ENCODE measurements at regions not wholly inside any gene's neighbourhood (a gene's known extent, or its start where the extent isn't known, plus 50 kb on each side); places are given as distances from the start of the nearest gene placed in this dataset.

- TF ChIP-seq GABPA (IDR thresholded peaks at IDR 0.05 in 1 of 2, conservative IDR thresholded peaks at IDR 0.05 in 1 of 2) (no peak), RAD21 (IDR thresholded peaks at IDR 0.05) (no peak), CTCF (IDR thresholded peaks at IDR 0.05; ENCODE audit: low read depth, low read length, missing input control) (no peak), ZBTB33 (IDR thresholded peaks at IDR 0.05) (no peak), ATF3 (IDR thresholded peaks at IDR 0.05) (no peak), JUND (IDR thresholded peaks at IDR 0.05) (no peak), FOXA2 (IDR thresholded peaks at IDR 0.05) (no peak), EGR1 (IDR thresholded peaks at IDR 0.05; ENCODE audit: low read depth in 2 of 2) (no peak), NR2F2 (IDR thresholded peaks at IDR 0.05) (no peak), FOXA1 (IDR thresholded peaks at IDR 0.05) (no peak), YY1 (IDR thresholded peaks at IDR 0.05) (no peak)
- TF ChIP-seq, protein P1, sequence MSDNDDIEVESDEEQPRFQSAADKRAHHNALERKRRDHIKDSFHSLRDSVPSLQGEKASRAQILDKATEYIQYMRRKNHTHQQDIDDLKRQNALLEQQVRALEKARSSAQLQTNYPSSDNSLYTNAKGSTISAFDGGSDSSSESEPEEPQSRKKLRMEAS (IDR thresholded peaks at IDR 0.05), result no peak
- TF ChIP-seq, protein P2, sequence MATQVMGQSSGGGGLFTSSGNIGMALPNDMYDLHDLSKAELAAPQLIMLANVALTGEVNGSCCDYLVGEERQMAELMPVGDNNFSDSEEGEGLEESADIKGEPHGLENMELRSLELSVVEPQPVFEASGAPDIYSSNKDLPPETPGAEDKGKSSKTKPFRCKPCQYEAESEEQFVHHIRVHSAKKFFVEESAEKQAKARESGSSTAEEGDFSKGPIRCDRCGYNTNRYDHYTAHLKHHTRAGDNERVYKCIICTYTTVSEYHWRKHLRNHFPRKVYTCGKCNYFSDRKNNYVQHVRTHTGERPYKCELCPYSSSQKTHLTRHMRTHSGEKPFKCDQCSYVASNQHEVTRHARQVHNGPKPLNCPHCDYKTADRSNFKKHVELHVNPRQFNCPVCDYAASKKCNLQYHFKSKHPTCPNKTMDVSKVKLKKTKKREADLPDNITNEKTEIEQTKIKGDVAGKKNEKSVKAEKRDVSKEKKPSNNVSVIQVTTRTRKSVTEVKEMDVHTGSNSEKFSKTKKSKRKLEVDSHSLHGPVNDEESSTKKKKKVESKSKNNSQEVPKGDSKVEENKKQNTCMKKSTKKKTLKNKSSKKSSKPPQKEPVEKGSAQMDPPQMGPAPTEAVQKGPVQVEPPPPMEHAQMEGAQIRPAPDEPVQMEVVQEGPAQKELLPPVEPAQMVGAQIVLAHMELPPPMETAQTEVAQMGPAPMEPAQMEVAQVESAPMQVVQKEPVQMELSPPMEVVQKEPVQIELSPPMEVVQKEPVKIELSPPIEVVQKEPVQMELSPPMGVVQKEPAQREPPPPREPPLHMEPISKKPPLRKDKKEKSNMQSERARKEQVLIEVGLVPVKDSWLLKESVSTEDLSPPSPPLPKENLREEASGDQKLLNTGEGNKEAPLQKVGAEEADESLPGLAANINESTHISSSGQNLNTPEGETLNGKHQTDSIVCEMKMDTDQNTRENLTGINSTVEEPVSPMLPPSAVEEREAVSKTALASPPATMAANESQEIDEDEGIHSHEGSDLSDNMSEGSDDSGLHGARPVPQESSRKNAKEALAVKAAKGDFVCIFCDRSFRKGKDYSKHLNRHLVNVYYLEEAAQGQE (IDR thresholded peaks at IDR 0.05), result no peak
- Histone ChIP-seq H3K9ac (ENCODE audit: low read depth in 1 of 2, low read length in 2 of 2) (no peak overlapping the region), H3K9me3 (ENCODE audit: control insufficient read depth in 4 of 4, low read length in 3 of 4) (peaks cover 0 to 2% (median 0%) of the 10 kb centered on the region in 4 donors), H3K27ac (ENCODE audit: low read depth in 1 of 2, low read length in 2 of 2) (no peak overlapping the region), H3K4me3 (ENCODE audit: low read depth in 1 of 3, low read length in 3 of 3) (no peak overlapping the region), H3K36me3 (ENCODE audit: control insufficient read depth in 4 of 4, insufficient read depth in 3 of 4, low read depth in 1 of 4, low read length in 3 of 4) (no peaks in the 10 kb centered on the region), H3K27me3 (ENCODE audit: control insufficient read depth in 4 of 4, insufficient read depth in 4 of 4, low read length in 3 of 4) (peaks cover 0 to 3% (median 0%) of the 10 kb centered on the region in 4 donors), H3K4me1 (ENCODE audit: control insufficient read depth in 4 of 4, insufficient read depth in 4 of 4, low read length in 3 of 4) (no peaks in the 10 kb centered on the region)
- no peak for DNase-seq (ENCODE audit: low spot score)
- 76% methylated on average over 5 of the region's 5 CpGs for WGBS
These were observed 542.5 kb downstream of the GATA3 start for GRCh38 chr10:8596929-8597472.

DNA sequence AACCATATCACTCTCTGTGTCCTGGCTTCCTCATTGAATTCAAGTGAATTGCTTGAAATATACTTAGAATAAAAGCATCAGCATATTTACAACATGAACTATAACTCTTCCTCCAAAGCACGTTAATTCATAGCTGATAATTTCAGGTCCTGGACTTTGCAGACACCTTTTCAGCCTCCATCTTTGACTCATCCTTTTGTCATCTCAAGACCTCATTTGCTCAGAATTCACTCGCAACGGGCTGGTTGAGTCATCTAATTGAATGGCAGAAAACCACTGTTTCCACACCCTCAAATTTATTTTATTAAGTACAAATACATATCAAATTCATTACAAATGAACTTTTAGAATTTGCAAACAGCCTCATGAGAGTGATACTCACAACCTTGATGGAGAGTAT, 545.7 kb downstream of the GATA3 start:
- DNase-seq (ENCODE audit: low spot score), result no peak
- no peak for TF ChIP-seq ATF3 (IDR thresholded peaks at IDR 0.05)
- no peak for TF ChIP-seq RXRA (IDR thresholded peaks at IDR 0.05)
- TF ChIP-seq, protein P1 (IDR thresholded peaks at IDR 0.05), result no peak
- TF ChIP-seq JUND (IDR thresholded peaks at IDR 0.05), result no peak
- no peak for TF ChIP-seq GABPA (IDR thresholded peaks at IDR 0.05 in 1 of 2, conservative IDR thresholded peaks at IDR 0.05 in 1 of 2)
- no peak for TF ChIP-seq SP1 (IDR thresholded peaks at IDR 0.05)
- no peak for TF ChIP-seq YY1 (IDR thresholded peaks at IDR 0.05)
- no peak for TF ChIP-seq HNF4A (conservative IDR thresholded peaks at IDR 0.05)
- TF ChIP-seq, protein P2 (IDR thresholded peaks at IDR 0.05), result no peak
- TF ChIP-seq HNF4G (IDR thresholded peaks at IDR 0.05), result no peak

More for the DNA sequence above, 545.7 kb downstream of the GATA3 start:
- WGBS, result 81% methylated on average over 3 of the region's 3 CpGs
- H3K4me1 ChIP-seq (ENCODE audit: control insufficient read depth in 4 of 4, insufficient read depth in 4 of 4, low read length in 3 of 4), result no peaks in the 10 kb centered on the region
- H3K36me3 ChIP-seq (ENCODE audit: control insufficient read depth in 4 of 4, insufficient read depth in 3 of 4, low read depth in 1 of 4, low read length in 3 of 4), result no peaks in the 10 kb centered on the region
- no peaks in the 10 kb centered on the region for H3K27me3 ChIP-seq (ENCODE audit: control insufficient read depth in 4 of 4, insufficient read depth in 4 of 4, low read length in 3 of 4)
- H3K27ac ChIP-seq (ENCODE audit: low read depth in 1 of 2, low read length in 2 of 2), result no peak overlapping the region
- no peak overlapping the region for H3K4me3 ChIP-seq (ENCODE audit: low read depth in 1 of 3, low read length in 3 of 3)
- no peak overlapping the region for H3K9ac ChIP-seq (ENCODE audit: low read depth in 1 of 2, low read length in 2 of 2)
- H3K9me3 ChIP-seq (ENCODE audit: control insufficient read depth in 4 of 4, low read length in 3 of 4), result peaks cover 0 to 3% (median under 1%) of the 10 kb centered on the region in 4 donors
